ENCODE measurements at regions not wholly inside any gene's neighbourhood (a gene's known extent, or its start where the extent isn't known, plus 50 kb on each side); places are given as distances from the start of the nearest gene placed in this dataset.

DNA sequence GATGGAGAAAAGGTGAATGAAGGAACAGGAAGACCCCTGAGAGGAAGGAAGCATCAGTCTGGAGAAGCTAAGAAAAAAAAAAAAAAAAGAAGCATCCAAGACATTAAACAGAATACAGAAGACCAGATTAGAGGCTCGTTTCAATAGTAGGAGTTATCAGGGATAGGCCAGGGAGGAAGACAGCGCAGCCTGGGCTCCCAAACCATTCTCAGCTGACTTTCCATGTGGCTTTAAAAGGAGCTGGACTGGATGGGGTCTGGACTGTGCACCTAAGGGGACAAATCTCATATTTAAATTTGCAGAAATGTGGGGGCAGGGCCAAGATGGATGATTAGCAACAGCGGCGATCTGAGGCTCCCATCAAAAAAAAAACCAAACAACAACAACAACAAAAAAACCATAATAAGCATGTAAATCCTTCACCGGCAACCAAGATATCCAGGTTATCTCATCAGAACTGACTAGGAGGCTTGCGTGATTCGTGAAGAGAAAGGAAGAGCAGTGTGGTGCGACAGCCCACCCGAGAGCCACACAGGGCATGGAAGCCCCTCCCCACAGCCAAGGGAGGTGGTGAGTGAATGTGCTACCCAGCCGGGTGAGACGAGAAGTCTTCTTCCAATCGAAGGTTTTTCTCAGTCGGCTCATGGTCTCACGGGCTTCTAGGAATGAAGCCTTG is 114.9 kb upstream of the ADAMTS16 start:
- DNase-seq (ENCODE audit: low read depth, low spot score), result no peak
- Histone ChIP-seq H3K4me3 (ENCODE audit: low read length) (no peak overlapping the region), H3K9me3 (ENCODE audit: control insufficient read depth, insufficient read depth, low read length) (no peaks in the 10 kb centered on the region), H3K27me3 (ENCODE audit: control insufficient read depth, insufficient read depth, low read length) (no peaks in the 10 kb centered on the region), H3K36me3 (ENCODE audit: control insufficient read depth, insufficient read depth, low read length) (no peaks in the 10 kb centered on the region), H3K27ac (ENCODE audit: low read length) (no peak overlapping the region), H3K4me1 (ENCODE audit: control insufficient read depth, insufficient read depth, low read length) (peaks cover 2% of the 10 kb centered on the region; the same call in 1 of the 2 replicates)
- no CpG with 5 or more reads among the region's 14 CpGs for WGBS (ENCODE audit: insufficient coverage, insufficient read length)

DNA sequence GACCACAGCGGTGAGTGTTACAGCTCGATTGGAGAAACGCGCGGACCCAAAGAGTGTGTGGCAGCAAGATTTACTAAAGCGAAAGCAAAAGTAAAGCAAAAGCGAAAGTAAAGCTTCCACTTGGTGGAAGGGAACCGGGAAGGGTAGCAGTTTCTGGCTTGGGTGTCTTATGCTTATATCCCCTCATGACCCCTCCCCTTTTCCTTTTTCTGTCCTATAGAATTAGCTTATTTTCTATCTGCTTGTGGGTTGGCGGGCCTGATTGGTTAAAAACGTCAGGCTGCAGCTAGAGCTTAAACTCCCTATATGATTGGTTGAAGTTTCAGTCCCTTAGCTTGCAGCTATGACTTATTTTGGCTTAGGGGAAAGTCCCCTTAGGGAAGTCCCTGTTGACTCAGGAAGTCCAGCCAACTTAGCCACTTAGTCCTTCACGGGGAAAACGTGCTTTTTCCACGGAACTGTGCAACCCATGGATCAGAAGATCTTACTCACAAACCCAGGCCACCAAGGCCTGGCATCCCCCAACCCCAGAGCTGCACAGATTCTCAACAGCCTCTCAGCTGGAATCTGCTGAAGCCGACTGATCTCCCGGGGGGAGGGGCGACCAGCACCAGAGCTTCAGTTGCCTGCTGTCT is 114.2 kb upstream of the ADAMTS16 start:
- H3K27ac ChIP-seq (ENCODE audit: low read length), result no peak overlapping the region
- no CpG with 5 or more reads among the region's 16 CpGs for WGBS (ENCODE audit: insufficient coverage, insufficient read length)
- peaks cover 2% of the 10 kb centered on the region; the same call in 1 of the 2 replicates for H3K4me1 ChIP-seq (ENCODE audit: control insufficient read depth, insufficient read depth, low read length)
- no peak for DNase-seq (ENCODE audit: low read depth, low spot score)
- H3K4me3 ChIP-seq (ENCODE audit: low read length), result no peak overlapping the region
- H3K9me3 ChIP-seq (ENCODE audit: control insufficient read depth, insufficient read depth, low read length), result no peaks in the 10 kb centered on the region
- H3K27me3 ChIP-seq (ENCODE audit: control insufficient read depth, insufficient read depth, low read length), result no peaks in the 10 kb centered on the region
- H3K36me3 ChIP-seq (ENCODE audit: control insufficient read depth, insufficient read depth, low read length), result no peaks in the 10 kb centered on the region

DNA sequence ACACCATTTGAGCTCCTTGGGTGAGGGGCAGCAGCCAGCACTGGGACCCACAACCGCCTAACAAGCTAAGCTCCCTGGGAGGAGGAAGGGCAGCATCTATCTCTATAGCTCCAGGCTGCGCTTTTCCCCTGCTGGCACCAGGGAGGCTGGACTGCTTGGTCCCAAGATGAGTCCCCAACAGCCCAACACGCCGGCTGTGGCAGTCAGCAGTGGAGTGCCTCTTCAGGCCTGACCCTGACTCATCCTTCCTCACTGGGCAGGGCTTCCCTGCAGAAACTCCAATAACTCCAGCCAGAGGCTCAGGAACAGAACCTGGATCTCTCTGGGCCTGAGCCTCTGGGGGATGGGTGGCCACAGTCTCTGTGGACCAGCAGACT is 113.7 kb upstream of the ADAMTS16 start:
- no CpG with 5 or more reads among the region's 4 CpGs for WGBS (ENCODE audit: insufficient coverage, insufficient read length)
- H3K4me1 ChIP-seq (ENCODE audit: control insufficient read depth, insufficient read depth, low read length), result peaks cover 2% of the 10 kb centered on the region; the same call in 1 of the 2 replicates
- DNase-seq (ENCODE audit: low read depth, low spot score), result no peak
- no peaks in the 10 kb centered on the region for H3K9me3 ChIP-seq (ENCODE audit: control insufficient read depth, insufficient read depth, low read length)
- H3K36me3 ChIP-seq (ENCODE audit: control insufficient read depth, insufficient read depth, low read length), result no peaks in the 10 kb centered on the region
- no peaks in the 10 kb centered on the region for H3K27me3 ChIP-seq (ENCODE audit: control insufficient read depth, insufficient read depth, low read length)
- no peak overlapping the region for H3K27ac ChIP-seq (ENCODE audit: low read length)
- H3K4me3 ChIP-seq (ENCODE audit: low read length), result no peak overlapping the region

DNA sequence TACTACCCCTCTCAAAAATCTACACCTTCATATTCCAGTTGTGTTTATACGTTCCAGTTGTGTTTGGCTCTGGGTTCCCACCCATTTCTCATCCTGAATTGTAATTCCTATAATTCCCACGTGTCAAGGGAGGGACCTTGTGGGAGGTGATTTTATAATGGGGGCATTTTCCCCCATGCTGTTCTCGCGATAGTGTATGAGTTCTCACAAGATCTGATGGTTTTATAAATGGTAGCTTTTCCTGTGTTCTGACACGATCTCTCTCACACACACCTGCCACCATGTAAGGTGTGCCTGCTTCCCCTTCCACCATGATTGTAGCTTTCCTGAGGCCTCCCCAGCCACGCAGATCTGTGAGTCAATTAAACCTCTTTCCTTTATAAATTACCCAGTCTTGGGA is 108.5 kb upstream of the ADAMTS16 start:
- Histone ChIP-seq H3K4me1 (ENCODE audit: control insufficient read depth, insufficient read depth, low read length) (no peaks in the 10 kb centered on the region), H3K9me3 (ENCODE audit: control insufficient read depth, insufficient read depth, low read length) (no peaks in the 10 kb centered on the region), H3K4me3 (ENCODE audit: low read length) (no peak overlapping the region), H3K27me3 (ENCODE audit: control insufficient read depth, insufficient read depth, low read length) (no peaks in the 10 kb centered on the region), H3K27ac (ENCODE audit: low read length) (no peak overlapping the region), H3K36me3 (ENCODE audit: control insufficient read depth, insufficient read depth, low read length) (no peaks in the 10 kb centered on the region)
- no peak for DNase-seq (ENCODE audit: low read depth, low spot score)
- WGBS (ENCODE audit: insufficient coverage, insufficient read length), result no CpG with 5 or more reads among the region's 6 CpGs

DNA sequence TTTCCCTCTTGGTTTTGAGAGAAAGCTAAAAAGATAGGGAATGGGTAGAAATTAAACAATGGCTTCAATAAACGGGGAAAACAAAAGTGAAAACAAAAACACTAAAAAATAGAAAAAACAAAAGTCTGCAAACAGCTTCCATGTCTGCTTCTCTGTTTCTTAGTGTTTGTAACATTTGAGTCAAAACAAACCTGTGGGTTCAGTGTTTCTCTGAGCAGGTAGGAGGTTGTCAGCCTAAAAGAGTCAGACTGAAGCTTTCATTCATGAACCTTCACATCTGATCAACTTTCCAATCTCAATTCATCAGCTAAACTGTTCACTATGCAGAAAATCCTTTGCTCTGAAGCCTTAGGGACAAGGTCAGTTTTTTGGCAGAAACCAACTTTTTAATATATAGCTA is 102.5 kb upstream of the ADAMTS16 start:
- no peaks in the 10 kb centered on the region for H3K27me3 ChIP-seq (ENCODE audit: control insufficient read depth, insufficient read depth, low read length)
- DNase-seq (ENCODE audit: low read depth, low spot score), result no peak
- no CpG with 5 or more reads among the region's 1 CpG for WGBS (ENCODE audit: insufficient coverage, insufficient read length)
- no peak overlapping the region for H3K27ac ChIP-seq (ENCODE audit: low read length)
- no peaks in the 10 kb centered on the region for H3K9me3 ChIP-seq (ENCODE audit: control insufficient read depth, insufficient read depth, low read length)
- H3K4me3 ChIP-seq (ENCODE audit: low read length), result no peak overlapping the region
- H3K36me3 ChIP-seq (ENCODE audit: control insufficient read depth, insufficient read depth, low read length), result no peaks in the 10 kb centered on the region
- no peaks in the 10 kb centered on the region for H3K4me1 ChIP-seq (ENCODE audit: control insufficient read depth, insufficient read depth, low read length)

DNA sequence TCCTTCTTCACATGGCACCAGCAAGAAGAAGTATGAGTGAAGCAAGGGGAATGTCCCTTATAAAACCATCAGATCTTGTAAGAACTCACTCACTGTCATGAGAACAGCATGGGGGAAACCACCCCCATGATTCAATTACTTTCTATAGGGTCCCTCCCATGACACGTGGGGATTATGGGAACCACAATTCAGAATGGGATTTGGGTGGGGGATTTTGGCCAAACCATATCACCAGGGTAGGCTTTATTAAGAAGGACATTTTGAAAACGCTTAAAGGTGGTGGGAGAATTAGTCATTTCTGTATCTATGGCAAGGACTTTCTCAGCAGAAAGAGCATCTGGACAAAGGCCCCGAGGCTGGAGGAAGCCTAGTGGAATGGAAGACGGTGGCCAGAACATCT is 100.2 kb upstream of the ADAMTS16 start:
- no peak for DNase-seq (ENCODE audit: low read depth, low spot score)
- no peak overlapping the region for H3K27ac ChIP-seq (ENCODE audit: low read length)
- H3K4me3 ChIP-seq (ENCODE audit: low read length), result no peak overlapping the region
- H3K9me3 ChIP-seq (ENCODE audit: control insufficient read depth, insufficient read depth, low read length), result no peaks in the 10 kb centered on the region
- no CpG with 5 or more reads among the region's 4 CpGs for WGBS (ENCODE audit: insufficient coverage, insufficient read length)
- no peaks in the 10 kb centered on the region for H3K4me1 ChIP-seq (ENCODE audit: control insufficient read depth, insufficient read depth, low read length)
- H3K27me3 ChIP-seq (ENCODE audit: control insufficient read depth, insufficient read depth, low read length), result no peaks in the 10 kb centered on the region
- no peaks in the 10 kb centered on the region for H3K36me3 ChIP-seq (ENCODE audit: control insufficient read depth, insufficient read depth, low read length)

DNA sequence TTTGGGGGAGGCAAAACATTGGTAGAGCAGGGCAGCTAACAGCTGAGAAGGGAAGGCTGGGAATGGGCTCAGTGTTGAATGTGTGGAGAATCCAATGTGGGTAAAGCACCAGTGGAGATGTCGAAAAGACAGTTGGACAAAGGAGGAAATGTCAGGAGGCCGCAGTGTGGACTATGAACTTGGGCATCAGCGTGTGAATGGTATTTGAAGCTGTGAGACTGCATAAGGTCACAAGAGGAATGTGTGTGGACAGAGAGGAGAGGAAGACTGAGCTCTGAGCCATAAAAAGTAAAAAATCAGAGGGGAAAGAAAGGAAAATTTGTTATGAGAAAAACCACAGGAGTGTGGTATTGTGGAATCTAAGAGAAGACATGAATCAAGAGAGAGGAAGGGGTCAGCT is 99.4 kb upstream of the ADAMTS16 start:
- Histone ChIP-seq H3K27ac (ENCODE audit: low read length) (no peak overlapping the region), H3K4me3 (ENCODE audit: low read length) (no peak overlapping the region), H3K27me3 (ENCODE audit: control insufficient read depth, insufficient read depth, low read length) (no peaks in the 10 kb centered on the region), H3K4me1 (ENCODE audit: control insufficient read depth, insufficient read depth, low read length) (no peaks in the 10 kb centered on the region), H3K9me3 (ENCODE audit: control insufficient read depth, insufficient read depth, low read length) (no peaks in the 10 kb centered on the region), H3K36me3 (ENCODE audit: control insufficient read depth, insufficient read depth, low read length) (no peaks in the 10 kb centered on the region)
- no peak for DNase-seq (ENCODE audit: low read depth, low spot score)
- no CpG with 5 or more reads among the region's 3 CpGs for WGBS (ENCODE audit: insufficient coverage, insufficient read length)

DNA sequence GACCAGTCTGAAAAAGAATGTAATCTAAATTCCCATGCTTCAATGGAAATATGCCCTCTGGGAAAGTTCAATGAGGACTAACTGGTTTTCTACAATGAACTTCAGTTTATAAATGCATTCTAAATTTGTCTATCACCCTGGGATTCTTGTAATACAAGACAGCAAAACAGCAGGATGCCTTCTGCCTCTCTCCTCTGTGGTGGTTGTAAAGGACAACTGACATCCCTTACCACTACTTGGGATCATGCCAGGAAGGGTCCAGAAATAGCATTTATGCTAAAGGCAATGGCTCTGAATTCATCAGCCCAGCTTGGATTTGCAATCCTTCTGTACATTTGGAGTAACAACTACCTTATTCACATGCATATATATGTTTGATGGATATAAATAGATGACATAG is 97.3 kb upstream of the ADAMTS16 start:
- H3K36me3 ChIP-seq (ENCODE audit: control insufficient read depth, insufficient read depth, low read length), result no peaks in the 10 kb centered on the region
- no peaks in the 10 kb centered on the region for H3K27me3 ChIP-seq (ENCODE audit: control insufficient read depth, insufficient read depth, low read length)
- no peak for DNase-seq (ENCODE audit: low read depth, low spot score)
- H3K4me1 ChIP-seq (ENCODE audit: control insufficient read depth, insufficient read depth, low read length), result no peaks in the 10 kb centered on the region
- H3K4me3 ChIP-seq (ENCODE audit: low read length), result no peak overlapping the region
- no peak overlapping the region for H3K27ac ChIP-seq (ENCODE audit: low read length)
- H3K9me3 ChIP-seq (ENCODE audit: control insufficient read depth, insufficient read depth, low read length), result no peaks in the 10 kb centered on the region

DNA sequence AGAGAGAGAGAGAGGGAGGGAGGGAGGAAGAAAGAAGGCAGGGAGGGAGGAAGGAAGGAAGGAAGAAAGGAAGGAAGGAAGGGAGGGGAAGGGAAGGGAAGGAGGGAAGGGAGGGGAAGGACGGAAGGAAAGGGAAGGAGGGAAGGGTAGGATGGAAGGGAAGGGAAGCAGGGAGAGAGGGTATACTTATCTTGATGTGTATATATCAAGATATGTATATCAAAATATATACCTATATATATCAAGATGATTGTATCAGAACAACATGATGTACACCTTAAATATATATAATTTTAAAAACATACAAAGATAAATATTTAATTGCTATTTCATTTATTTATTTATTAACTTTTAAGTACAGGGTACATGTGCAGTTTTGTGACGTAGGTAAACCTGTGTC is 96.8 kb upstream of the ADAMTS16 start:
- DNase-seq (ENCODE audit: low read depth, low spot score), result no peak
- Histone ChIP-seq H3K4me1 (ENCODE audit: control insufficient read depth, insufficient read depth, low read length) (no peaks in the 10 kb centered on the region), H3K27ac (ENCODE audit: low read length) (no peak overlapping the region), H3K36me3 (ENCODE audit: control insufficient read depth, insufficient read depth, low read length) (no peaks in the 10 kb centered on the region), H3K27me3 (ENCODE audit: control insufficient read depth, insufficient read depth, low read length) (no peaks in the 10 kb centered on the region), H3K4me3 (ENCODE audit: low read length) (no peak overlapping the region), H3K9me3 (ENCODE audit: control insufficient read depth, insufficient read depth, low read length) (no peaks in the 10 kb centered on the region)
- 92% methylated on average over 1 of the region's 2 CpGs for WGBS (ENCODE audit: insufficient coverage, insufficient read length)

DNA sequence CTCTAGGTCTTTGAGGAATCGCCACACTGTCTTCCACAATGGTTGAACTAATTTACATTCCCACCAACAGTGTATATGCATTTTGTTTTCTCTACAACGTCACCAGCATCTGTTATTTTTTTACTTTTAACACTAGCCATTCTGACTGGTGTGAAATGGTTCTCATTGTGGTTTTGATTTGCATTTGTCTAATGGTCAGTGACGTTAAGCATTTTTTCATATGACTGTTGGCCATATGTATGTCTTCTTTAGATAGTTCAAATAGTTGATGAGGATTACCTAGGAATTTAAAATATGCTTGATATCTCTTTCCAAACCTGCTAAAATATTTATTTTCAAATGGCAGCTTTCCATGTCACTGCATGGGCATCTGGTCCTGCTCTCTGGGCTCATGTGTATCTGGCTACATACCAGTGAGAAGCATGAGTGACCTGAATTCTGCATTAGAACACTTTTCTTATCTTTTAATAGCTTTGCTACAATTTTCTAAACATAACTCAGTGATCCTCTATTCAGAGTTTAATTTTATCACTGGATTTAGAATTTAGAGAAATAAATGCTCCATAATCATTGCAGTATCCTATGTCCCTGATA is 95.8 kb upstream of the ADAMTS16 start:
- Histone ChIP-seq H3K9me3 (ENCODE audit: control insufficient read depth, insufficient read depth, low read length) (no peaks in the 10 kb centered on the region), H3K4me3 (ENCODE audit: low read length) (no peak overlapping the region), H3K36me3 (ENCODE audit: control insufficient read depth, insufficient read depth, low read length) (no peaks in the 10 kb centered on the region), H3K4me1 (ENCODE audit: control insufficient read depth, insufficient read depth, low read length) (no peaks in the 10 kb centered on the region), H3K27ac (ENCODE audit: low read length) (no peak overlapping the region), H3K27me3 (ENCODE audit: control insufficient read depth, insufficient read depth, low read length) (no peaks in the 10 kb centered on the region)
- DNase-seq (ENCODE audit: low read depth, low spot score), result no peak
- no CpG with 5 or more reads among the region's 3 CpGs for WGBS (ENCODE audit: insufficient coverage, insufficient read length)

Data from iPS DF 6.9 (cell line).